ENCODE measurements at regions not wholly inside any gene's neighbourhood (a gene's known extent, or its start where the extent isn't known, plus 50 kb on each side); places are given as distances from the start of the nearest gene placed in this dataset.

GRCh38 chr16:73707863-73708262, 588.8 kb upstream of the PSMD7 start:
- H3K36me3 ChIP-seq: no peaks in the 10 kb centered on the region
- no peaks in the 10 kb centered on the region for H3K27me3 ChIP-seq (replicated peaks in 1 of 7)
- 74 to 92% (median 82%) methylated on average over 3 of the region's 3 CpGs for WGBS, 5 donors
- H3K4me1 ChIP-seq: no peaks in the 10 kb centered on the region
- TF ChIP-seq POLR2AphosphoS5 (IDR thresholded peaks at IDR 0.05) (no peak), CTCF (IDR thresholded peaks at IDR 0.05 in 8 of 11, conservative IDR thresholded peaks at IDR 0.05 in 3 of 11) (no peak), POLR2A (IDR thresholded peaks at IDR 0.05) (no peak)
- intact Hi-C loops (cut with DNase I; ENCODE audit: low total_unique reads): no loop called here
- H3K4me3 ChIP-seq: no peak overlapping the region
- H3K9me3 ChIP-seq: peaks cover 0 to 4% (median 0%) of the 10 kb centered on the region in 8 donors
- DNase-seq: no peak
- H3K27ac ChIP-seq: no peak overlapping the region

- no peaks in the 10 kb centered on the region for H3K36me3 ChIP-seq
- no peak for DNase-seq
- H3K4me3 ChIP-seq: no peak overlapping the region
- H3K4me1 ChIP-seq: no peaks in the 10 kb centered on the region
- H3K27ac ChIP-seq: no peak overlapping the region
- intact Hi-C loops (cut with DNase I; ENCODE audit: low total_unique reads): no loop called here
- TF ChIP-seq CTCF (IDR thresholded peaks at IDR 0.05 in 8 of 11, conservative IDR thresholded peaks at IDR 0.05 in 3 of 11) (no peak), POLR2AphosphoS5 (IDR thresholded peaks at IDR 0.05) (no peak), POLR2A (IDR thresholded peaks at IDR 0.05) (no peak)
- H3K9me3 ChIP-seq: peaks cover 0 to 4% (median 0%) of the 10 kb centered on the region in 8 donors
- H3K27me3 ChIP-seq (replicated peaks in 1 of 7): no peaks in the 10 kb centered on the region
- 86 to 93% (median 88%) methylated on average over 6 of the region's 6 CpGs for WGBS, 5 donors
Observed at GRCh38 chr16:73703891-73704290, 592.7 kb upstream of the PSMD7 start.

- Histone ChIP-seq H3K4me3 (no peak overlapping the region), H3K9me3 (peaks cover 0 to 4% (median 0%) of the 10 kb centered on the region in 8 donors), H3K27me3 (replicated peaks in 1 of 7) (no peaks in the 10 kb centered on the region), H3K4me1 (no peaks in the 10 kb centered on the region), H3K27ac (no peak overlapping the region), H3K36me3 (no peaks in the 10 kb centered on the region)
- intact Hi-C loops (cut with DNase I; ENCODE audit: low total_unique reads): no loop called here
- no peak for DNase-seq
- TF ChIP-seq POLR2A (IDR thresholded peaks at IDR 0.05) (no peak), POLR2AphosphoS5 (IDR thresholded peaks at IDR 0.05) (no peak), CTCF (IDR thresholded peaks at IDR 0.05 in 8 of 11, conservative IDR thresholded peaks at IDR 0.05 in 3 of 11) (no peak)
Observed at GRCh38 chr16:73697336-73697735, 599.3 kb upstream of the PSMD7 start.

- TF ChIP-seq CTCF (IDR thresholded peaks at IDR 0.05 in 8 of 11, conservative IDR thresholded peaks at IDR 0.05 in 3 of 11) (no peak), POLR2A (IDR thresholded peaks at IDR 0.05) (no peak), POLR2AphosphoS5 (IDR thresholded peaks at IDR 0.05) (no peak)
- no peaks in the 10 kb centered on the region for H3K36me3 ChIP-seq
- 71 to 84% (median 76%) methylated on average over 3 of the region's 3 CpGs for WGBS, 5 donors
- H3K27ac ChIP-seq: no peak overlapping the region
- peaks cover 0 to 11% (median 0%) of the 10 kb centered on the region in 8 donors for H3K9me3 ChIP-seq
- no peak for DNase-seq
- H3K4me3 ChIP-seq: no peak overlapping the region
- intact Hi-C loops (cut with DNase I; ENCODE audit: low total_unique reads): no loop called here
- no peaks in the 10 kb centered on the region for H3K4me1 ChIP-seq
- H3K27me3 ChIP-seq (replicated peaks in 1 of 7): no peaks in the 10 kb centered on the region
Observed at GRCh38 chr16:73692861-73693260, 603.8 kb upstream of the PSMD7 start.

All from spleen (tissue), 11 donors.